H9 (cell line): ENCODE measurements at regions not wholly inside any gene's neighbourhood (a gene's known extent, or its start where the extent isn't known, plus 50 kb on each side); places are given as distances from the start of the nearest gene placed in this dataset.

Experiments used
- DNase-seq: peaks from one replicate; pipeline ENCODE4 v3.0.0-alpha.2; 2017
- H2AFZ ChIP-seq: one replicate; pipeline ENCODE4 v1.6.1; 2013; ENCODE audit warnings: mild to moderate bottlenecking, low read length, control low read depth, moderate library complexity
- H2AK5ac ChIP-seq: 2 replicates; pipeline ENCODE4 v1.6.1; 2013; ENCODE audit warnings: low read length, control low read depth, mixed read lengths; ENCODE audit not compliant: insufficient read length
- H2BK120ac ChIP-seq: one replicate; pipeline ENCODE4 v1.6.1; 2013; ENCODE audit warnings: low read depth, mild to moderate bottlenecking, low read length, control low read depth, inconsistent platforms; ENCODE audit not compliant: poor library complexity, severe bottlenecking
- H2BK12ac ChIP-seq: 2 replicates; pipeline ENCODE4 v1.6.1; 2013; ENCODE audit warnings: low read length, control low read depth, mixed read lengths, low read depth; ENCODE audit not compliant: insufficient read length
- H2BK15ac ChIP-seq: 2 replicates; pipeline ENCODE4 v1.6.1; 2013; ENCODE audit warnings: low read depth, low read length, control low read depth
- H2BK20ac ChIP-seq: one replicate; pipeline ENCODE4 v1.6.1; 2013; ENCODE audit warnings: low read depth, mild to moderate bottlenecking, low read length, control low read depth, inconsistent platforms; ENCODE audit not compliant: poor library complexity, severe bottlenecking
- H2BK5ac ChIP-seq: 2 replicates; pipeline ENCODE4 v1.6.1; 2013; ENCODE audit warnings: low read length, control low read depth, mixed read lengths; ENCODE audit not compliant: insufficient read length
- H3K14ac ChIP-seq: 2 replicates; pipeline ENCODE4 v1.6.1; 2013; ENCODE audit warnings: low read length, control low read depth; ENCODE audit not compliant: insufficient read depth
- H3K18ac ChIP-seq: 2 replicates; pipeline ENCODE4 v1.6.1; 2013; ENCODE audit warnings: low read depth, mild to moderate bottlenecking, mixed read lengths, low read length, control low read depth; ENCODE audit not compliant: insufficient read length
- H3K23ac ChIP-seq: 2 replicates; pipeline ENCODE4 v1.6.1; 2013; ENCODE audit warnings: low read length, control low read depth, mixed read lengths, low read depth; ENCODE audit not compliant: insufficient read length
- H3K23me2 ChIP-seq: 2 replicates; pipeline ENCODE4 v1.6.1; 2013; ENCODE audit warnings: low read depth, mild to moderate bottlenecking, mixed read lengths, low read length, control low read depth; ENCODE audit not compliant: insufficient read length, poor library complexity, severe bottlenecking
- H3K27ac ChIP-seq: 2 replicates; pipeline ENCODE4 v1.5.1; 2013; ENCODE audit warnings: low read length, control low read depth, mixed read lengths, low read depth; ENCODE audit not compliant: insufficient read length
- H3K27me3 ChIP-seq: 2 replicates; pipeline ENCODE4 v1.6.1; 2013; ENCODE audit warnings: low read length, control low read depth, inconsistent platforms; ENCODE audit not compliant: insufficient read depth
- H3K4ac ChIP-seq: 2 replicates; pipeline ENCODE4 v1.6.1; 2013; ENCODE audit warnings: low read depth, mild to moderate bottlenecking, control low read depth, inconsistent platforms, low read length, moderate library complexity
- H3K4me1 ChIP-seq: 2 replicates; pipeline ENCODE4 v1.6.1; 2013; ENCODE audit warnings: low read length, control low read depth, inconsistent platforms; ENCODE audit not compliant: insufficient read depth
- H3K4me2 ChIP-seq: 2 replicates; pipeline ENCODE4 v1.6.1; 2013; ENCODE audit warnings: low read length, control low read depth, mixed read lengths; ENCODE audit not compliant: insufficient read length, insufficient read depth
- H3K56ac ChIP-seq: 2 replicates; pipeline ENCODE4 v1.6.1; 2013; ENCODE audit warnings: low read depth, mild to moderate bottlenecking, mixed read lengths, low read length, control low read depth; ENCODE audit not compliant: insufficient read length
- H3K79me1 ChIP-seq: 2 replicates; pipeline ENCODE4 v1.6.1; 2013; ENCODE audit warnings: low read depth, mild to moderate bottlenecking, moderate library complexity, low read length, control low read depth, inconsistent platforms; ENCODE audit not compliant: insufficient read depth, poor library complexity, severe bottlenecking
- H3K79me2 ChIP-seq: 2 replicates; pipeline ENCODE4 v1.6.1; 2013; ENCODE audit warnings: low read length, control low read depth, inconsistent platforms; ENCODE audit not compliant: insufficient read depth
- H3K9ac ChIP-seq: 2 replicates; pipeline ENCODE4 v1.6.1; 2013; ENCODE audit warnings: low read length, control low read depth, mixed read lengths; ENCODE audit not compliant: insufficient read length; ENCODE audit errors: extremely low read depth
- H3K9me3 ChIP-seq: one replicate; pipeline ENCODE4 v1.6.1; 2013; ENCODE audit warnings: low read depth, low read length, inconsistent platforms; ENCODE audit not compliant: control insufficient read depth
- H3T11ph ChIP-seq: one replicate; pipeline ENCODE4 v1.6.1; 2013; ENCODE audit warnings: mild to moderate bottlenecking, low read length, control low read depth, inconsistent platforms
- H4K20me1 ChIP-seq: one replicate; pipeline ENCODE4 v1.6.1; 2013; ENCODE audit not compliant: control insufficient read depth, insufficient read length, insufficient read depth
- H4K5ac ChIP-seq: 2 replicates; pipeline ENCODE4 v1.6.1; 2013; ENCODE audit warnings: low read depth, mild to moderate bottlenecking, mixed read lengths, low read length, control low read depth; ENCODE audit not compliant: insufficient read length
- H4K8ac ChIP-seq: replicated peaks from 2 replicates; pipeline ENCODE4 v1.6.1; 2013; ENCODE audit warnings: low read length, control low read depth, mixed read lengths, low read depth; ENCODE audit not compliant: insufficient read length
- H4K91ac ChIP-seq: 2 replicates; pipeline ENCODE4 v1.6.1; 2013; ENCODE audit warnings: low read depth, mild to moderate bottlenecking, moderate library complexity, mixed read lengths, low read length, control low read depth; ENCODE audit not compliant: insufficient read length
- H3K27ac Mint-ChIP-seq, 3 experiments: 2 replicates in 2 of 3; 3 replicates in 1 of 3; pipeline ENCODE4 v1.8.0; 2020 to 2021; ENCODE audit warnings: mixed read lengths in 3 of 3, mild to moderate bottlenecking in 1 of 3, moderate library complexity in 1 of 3
- H3K27me3 Mint-ChIP-seq: 2 replicates; pipeline ENCODE4 v1.8.0; 2021; ENCODE audit warnings: low read depth, mild to moderate bottlenecking, moderate library complexity, mixed read lengths
- H3K36me3 Mint-ChIP-seq, 3 experiments: 2 replicates in 2 of 3; 3 replicates in 1 of 3; pipeline ENCODE4 v1.8.0; 2020 to 2021; ENCODE audit warnings: low read depth in 3 of 3, mixed read lengths in 3 of 3; ENCODE audit not compliant: insufficient read depth in 1 of 3
- H3K4me1 Mint-ChIP-seq, 2 experiments: 2 replicates each; pipeline ENCODE4 v1.8.0; 2020; ENCODE audit warnings: mixed read lengths in 2 of 2
- H3K4me3 Mint-ChIP-seq, 2 experiments: 2 replicates in 1 of 2; 3 replicates in 1 of 2; pipeline ENCODE4 v1.8.0; 2020 to 2021; ENCODE audit warnings: mild to moderate bottlenecking in 2 of 2, mixed read lengths in 2 of 2, moderate library complexity in 1 of 2
- H3K9me3 Mint-ChIP-seq, 2 experiments: 2 replicates in 1 of 2; 3 replicates in 1 of 2; pipeline ENCODE4 v1.8.0; 2020; ENCODE audit warnings: mild to moderate bottlenecking in 2 of 2, mixed read lengths in 2 of 2, moderate library complexity in 1 of 2
- CTCF ChIP-seq: fragments of 200-600 bp; sonication (generic); conservative IDR thresholded peaks from 3 replicates; pipeline ENCODE4 v1.8.0; 2021; ENCODE audit warnings: antibody characterized with exemption, mild to moderate bottlenecking
- WGBS: extraction: QIAGEN DNeasy Blood & Tissue Kit; methylation state at CpG from one replicate; pipeline ENCODE4 v1.1.7; 2013; ENCODE audit warnings: missing lambda C conversion rate, low lambda C conversion rate, mixed read lengths; ENCODE audit not compliant: insufficient read length; ENCODE audit errors: extremely low coverage; 5-methylcytosine and 5-hydroxymethylcytosine counted together

DNA sequence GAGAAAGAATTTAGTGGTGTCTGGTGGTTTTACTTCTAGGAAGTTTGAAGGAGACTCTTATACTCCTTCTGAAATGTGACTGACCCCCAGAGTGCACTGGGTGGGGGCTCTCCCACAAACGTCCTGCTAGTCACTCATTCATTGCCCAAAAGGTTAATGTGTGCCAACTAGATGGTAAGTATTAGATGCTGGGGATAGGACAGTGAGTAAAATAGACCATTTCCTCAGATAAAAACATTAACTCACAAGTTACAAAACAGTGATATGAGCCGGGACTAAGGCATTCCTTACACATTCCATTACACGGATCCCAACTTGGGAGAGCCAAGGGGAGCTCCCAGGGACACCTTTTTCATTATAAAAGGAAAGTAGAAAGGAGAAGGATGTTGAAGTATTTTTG is 185.1 kb downstream of the ATXN7L3B start:
- Histone ChIP-seq H3K23me2 (no peaks in the 10 kb centered on the region), H4K20me1 (no peaks in the 10 kb centered on the region), H3T11ph (no peak overlapping the region), H3K14ac (no peak overlapping the region), H2BK120ac (no peak overlapping the region), H4K5ac (no peak overlapping the region), H4K91ac (no peak overlapping the region), H3K27ac (no peak overlapping the region), H2BK12ac (no peak overlapping the region), H3K79me1 (no peaks in the 10 kb centered on the region), H3K27me3 (no peaks in the 10 kb centered on the region), H3K56ac (no peak overlapping the region), H3K9ac (no peak overlapping the region), H3K9me3 (no peaks in the 10 kb centered on the region), H3K18ac (no peak overlapping the region), H3K23ac (no peak overlapping the region), H3K79me2 (no peaks in the 10 kb centered on the region), H2AFZ (no peak overlapping the region), H3K4me1 (no peaks in the 10 kb centered on the region; the same call in 1 of the 2 replicates), H4K8ac (no peak overlapping the region), H2BK5ac (no peak overlapping the region), H3K4me2 (no peak overlapping the region), H2BK15ac (no peak overlapping the region), H2BK20ac (no peak overlapping the region), H2AK5ac (no peak overlapping the region), H3K4ac (no peak overlapping the region)
- TF ChIP-seq CTCF = no peak
- no peaks in the 10 kb centered on the region for H3K27me3 Mint-ChIP-seq
- 0 out of 7 replicates have a peak overlapping the region, but pooled peaks of 1 of the 3 experiments have one; percentile 24 for H3K27ac Mint-ChIP-seq
- no CpG with 5 or more reads among the region's 3 CpGs for WGBS
- H3K36me3 Mint-ChIP-seq = no peaks in the 10 kb centered on the region
- peaks cover 14 to 16% of the 10 kb centered on the region in 2 experiments for H3K4me1 Mint-ChIP-seq
- no peak for DNase-seq
- H3K4me3 Mint-ChIP-seq = no peak overlapping the region
- H3K9me3 Mint-ChIP-seq = no peaks in the 10 kb centered on the region
